ENCODE measurements at regions not wholly inside any gene's neighbourhood (a gene's known extent, or its start where the extent isn't known, plus 50 kb on each side); places are given as distances from the start of the nearest gene placed in this dataset.

GRCh38 chr7:142365410-142365842 lies 107.6 kb upstream of the PRSS58 start:
- no peak for DNase-seq (ENCODE audit: low spot score)

GRCh38 chr7:142364551-142364950 lies 106.7 kb upstream of the PRSS58 start:
- DNase-seq (ENCODE audit: low spot score) = no peak

- DNase-seq (ENCODE audit: low spot score) = no peak
Observed at GRCh38 chr7:142362349-142362748, 104.5 kb upstream of the PRSS58 start.

DNA sequence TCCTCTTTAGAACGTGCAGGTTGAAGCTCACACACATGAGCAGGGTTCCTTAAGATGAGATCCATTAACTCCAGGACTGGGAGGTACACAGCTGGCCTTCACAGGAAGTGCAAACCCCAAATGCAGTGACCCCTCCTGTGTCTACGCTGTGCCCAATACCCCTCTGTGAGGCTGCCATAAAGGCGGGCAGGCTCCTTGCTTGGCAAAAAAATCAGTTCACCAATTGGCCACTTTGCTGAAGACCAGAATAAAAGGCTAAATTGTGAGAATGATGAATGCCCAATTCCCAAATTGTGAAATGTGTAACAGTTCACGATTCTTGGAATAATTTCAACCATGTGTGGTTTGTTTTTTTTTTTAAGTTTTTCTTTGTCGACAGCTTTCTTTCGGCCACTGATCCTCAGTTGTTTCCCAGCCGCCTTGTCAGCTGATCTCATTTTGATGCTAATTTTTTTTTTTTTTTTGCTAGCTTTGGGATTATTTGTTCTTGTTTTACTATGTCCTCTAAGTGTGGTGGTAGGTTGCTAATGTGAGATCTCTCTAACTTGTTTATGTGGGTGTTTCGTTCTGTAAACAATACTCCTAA lies 101.9 kb upstream of the PRSS58 start:
- no peak for DNase-seq (ENCODE audit: low spot score)

DNA sequence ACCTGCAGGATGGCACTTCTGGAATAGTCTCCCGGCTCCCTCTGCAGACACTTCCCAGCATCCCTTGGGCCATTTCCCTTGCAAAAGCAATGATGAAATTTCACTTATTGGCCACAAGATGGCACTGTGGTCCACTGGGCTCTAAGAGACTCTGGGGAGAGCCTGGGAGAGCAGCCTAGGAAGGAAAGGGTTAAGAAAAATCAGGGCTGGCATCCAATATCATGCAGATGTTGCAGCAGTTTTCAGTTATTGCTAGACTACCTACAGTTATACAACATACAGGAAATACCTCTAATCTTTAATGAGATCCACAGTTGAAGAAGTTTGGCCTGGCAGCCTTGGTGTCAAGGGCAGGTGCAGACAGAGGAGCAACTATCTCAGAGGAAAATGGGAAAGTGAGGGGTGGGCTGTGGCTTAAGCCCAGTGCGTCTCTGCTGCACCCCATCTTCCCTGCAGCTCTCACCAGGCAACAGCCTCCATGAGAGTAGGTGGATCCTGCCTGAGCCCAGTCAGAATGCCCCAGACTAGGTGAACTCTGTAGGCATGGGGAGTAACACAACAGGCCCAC lies 100.2 kb upstream of the PRSS58 start:
- DNase-seq (ENCODE audit: low spot score) = peak; percentile 82

DNA sequence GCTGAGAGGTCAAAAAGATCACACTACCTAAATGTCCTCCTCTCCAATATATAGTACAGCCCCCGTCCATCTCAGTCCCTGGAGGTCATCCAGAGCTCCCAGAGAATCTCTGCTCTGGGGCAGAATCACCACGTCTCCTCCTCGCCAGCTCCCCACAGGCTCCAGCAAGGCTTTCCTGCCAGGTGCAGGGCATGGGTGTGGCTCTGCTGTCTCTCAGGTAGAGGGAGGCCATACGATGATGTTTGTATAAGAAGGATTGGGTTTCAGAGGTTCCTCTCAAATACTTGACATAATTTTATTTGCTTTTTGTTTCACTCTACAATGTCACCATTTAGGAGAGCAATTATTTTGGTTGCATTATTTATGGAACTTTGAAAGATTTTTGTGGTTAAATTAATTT lies 98.3 kb upstream of the PRSS58 start:
- no peak for DNase-seq (ENCODE audit: low spot score)

DNA sequence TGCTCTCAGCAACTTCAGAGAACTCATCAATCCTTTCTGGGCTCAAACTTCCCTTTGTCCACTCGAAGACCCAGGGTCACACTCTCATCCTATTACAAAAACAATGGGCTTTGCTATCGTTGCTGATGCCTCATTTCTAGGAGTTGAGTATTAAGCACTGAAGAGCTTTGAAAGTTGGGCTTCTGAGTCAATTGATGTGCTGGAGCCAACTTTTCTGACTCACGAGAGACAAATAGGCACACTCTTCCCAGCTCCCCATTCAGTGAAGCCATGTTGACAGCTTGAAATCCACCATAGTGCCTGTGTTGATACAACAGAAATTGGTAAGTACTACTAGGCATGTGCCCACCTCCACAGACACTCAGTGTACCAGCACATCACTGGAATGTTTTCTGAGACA lies 97.5 kb upstream of the PRSS58 start:
- DNase-seq (ENCODE audit: low spot score) = no peak

- DNase-seq (ENCODE audit: low spot score) = no peak
Observed at GRCh38 chr7:142353147-142354060, 95.5 kb upstream of the PRSS58 start.

GRCh38 chr7:142352543-142352942 lies 94.7 kb upstream of the PRSS58 start:
- DNase-seq (ENCODE audit: low spot score) = no peak

- DNase-seq (ENCODE audit: low spot score) = no peak
Observed at GRCh38 chr7:142351145-142351544, 93.3 kb upstream of the PRSS58 start.

DNA sequence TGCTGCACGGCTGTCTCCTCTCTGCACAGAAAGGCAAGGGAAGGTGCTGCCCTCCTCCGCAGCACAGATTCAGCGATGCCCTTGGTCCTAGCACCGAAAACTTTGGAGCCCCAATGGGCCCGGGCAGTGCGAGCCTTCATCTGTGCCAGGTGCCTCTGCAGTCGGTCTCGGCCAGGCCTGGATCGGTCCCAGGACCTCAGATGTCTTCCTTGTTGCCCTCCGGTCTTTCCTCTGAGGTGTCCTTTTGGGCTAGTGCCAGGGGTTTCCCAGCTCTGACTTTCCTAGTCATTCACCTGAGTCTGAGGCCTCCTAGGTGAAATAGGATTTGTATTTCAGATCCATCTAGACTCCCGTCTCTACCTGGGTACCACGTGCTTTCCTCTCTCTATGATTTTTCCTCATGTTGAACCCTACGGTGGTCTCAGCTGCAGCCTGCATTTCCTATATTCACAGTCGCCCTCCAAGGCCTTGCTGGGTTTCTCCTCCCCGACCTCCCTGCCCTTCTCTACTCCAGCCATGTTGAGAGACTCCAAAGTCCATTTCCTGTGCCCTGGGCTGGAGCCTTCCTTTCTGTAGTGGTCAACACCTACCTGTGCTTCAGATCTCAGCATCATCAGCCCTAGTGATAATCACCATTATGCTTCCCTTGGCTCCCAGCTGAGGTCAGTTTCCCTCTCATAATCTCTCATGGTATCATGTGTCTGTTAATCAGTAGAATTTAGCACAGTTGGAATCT lies 92.0 kb upstream of the PRSS58 start:
- DNase-seq (ENCODE audit: low spot score) = no peak

DNA sequence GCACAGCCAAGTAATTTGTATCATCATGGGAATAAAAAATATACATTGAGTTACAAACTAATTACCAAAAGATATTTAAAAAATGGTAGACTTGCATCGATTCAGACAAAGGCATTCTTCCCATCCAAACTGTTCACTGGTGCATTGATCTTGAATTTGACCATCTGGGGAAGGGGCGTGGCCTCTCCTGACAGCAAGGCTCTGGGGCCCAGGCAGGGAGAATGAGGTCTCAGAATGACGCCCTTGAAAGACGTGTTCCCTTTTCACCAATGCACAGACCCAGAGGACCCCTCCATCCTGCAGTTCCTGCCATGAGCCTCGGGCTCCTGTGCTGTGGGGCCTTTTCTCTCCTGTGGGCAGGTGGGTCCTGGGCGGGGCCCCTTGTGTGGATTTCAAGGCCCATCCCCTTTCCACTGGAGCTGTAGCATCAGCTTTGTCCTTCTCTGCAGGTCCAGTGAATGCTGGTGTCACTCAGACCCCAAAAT lies 91.1 kb upstream of the PRSS58 start:
- DNase-seq (ENCODE audit: low spot score) = no peak

DNA sequence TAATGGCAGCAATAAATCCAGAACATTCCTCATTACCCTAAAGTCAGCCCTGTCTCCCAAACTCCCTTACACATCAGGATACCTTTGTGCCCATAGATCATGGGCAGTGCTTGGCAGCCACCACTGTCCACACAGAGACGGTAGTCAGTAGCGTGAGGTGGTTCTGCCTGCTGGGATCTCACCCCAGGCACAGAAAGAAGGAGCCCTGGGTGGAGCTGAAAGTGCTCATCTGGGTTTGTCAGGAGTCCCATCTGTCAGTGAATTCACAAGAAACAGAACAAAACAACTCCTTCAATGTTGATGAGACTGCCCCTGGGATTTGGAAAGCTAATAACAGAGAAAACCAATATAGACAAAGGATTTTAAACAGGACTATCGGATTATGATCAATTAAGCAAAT lies 90.2 kb upstream of the PRSS58 start:
- no peak for DNase-seq (ENCODE audit: low spot score)

- DNase-seq (ENCODE audit: low spot score) = no peak
Observed at GRCh38 chr7:142347091-142347490, 89.2 kb upstream of the PRSS58 start.

DNA sequence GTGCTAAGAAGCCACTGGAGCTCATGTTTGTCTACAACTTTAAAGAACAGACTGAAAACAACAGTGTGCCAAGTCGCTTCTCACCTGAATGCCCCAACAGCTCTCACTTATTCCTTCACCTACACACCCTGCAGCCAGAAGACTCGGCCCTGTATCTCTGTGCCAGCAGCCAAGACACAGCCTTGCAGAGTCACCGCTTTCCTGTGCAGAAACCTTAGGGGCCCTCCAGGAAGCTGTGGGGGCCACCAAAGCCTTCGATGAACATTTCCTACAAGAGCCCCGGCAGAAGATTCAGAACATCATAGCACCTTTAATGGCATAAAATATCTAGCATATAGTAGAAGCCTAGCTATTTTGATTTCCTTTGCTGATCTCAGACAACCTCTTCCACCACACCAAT lies 88.0 kb upstream of the PRSS58 start:
- no peak for DNase-seq (ENCODE audit: low spot score)

GRCh38 chr7:142338633-142339501 lies 81.0 kb upstream of the PRSS58 start:
- peak; percentile 63 for DNase-seq (ENCODE audit: low spot score)

- no peak for DNase-seq (ENCODE audit: low spot score)
Observed at GRCh38 chr7:142337054-142338001, 79.5 kb upstream of the PRSS58 start.

DNA sequence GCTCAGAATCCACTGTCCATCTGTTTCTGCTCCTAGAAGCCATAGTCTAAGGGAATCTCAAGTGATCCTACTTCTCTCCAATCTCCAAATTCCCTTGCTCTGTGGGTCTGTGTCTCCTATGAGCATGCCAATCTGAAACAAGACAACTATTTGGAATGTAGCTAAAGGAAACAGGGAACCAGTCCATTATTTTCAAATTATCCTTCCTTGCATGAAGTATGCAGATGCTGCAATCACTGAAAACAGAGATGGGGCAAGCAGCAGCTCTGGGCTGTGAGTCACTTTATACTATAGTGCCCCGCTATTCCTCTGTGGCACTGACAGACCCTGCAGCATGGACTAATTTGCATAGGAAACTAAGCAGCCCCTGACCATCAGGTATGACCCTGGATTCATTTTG lies 76.9 kb upstream of the PRSS58 start:
- DNase-seq (ENCODE audit: low spot score) = no peak

GRCh38 chr7:142334236-142334635 lies 76.4 kb upstream of the PRSS58 start:
- DNase-seq (ENCODE audit: low spot score) = peak; percentile 92

DNA sequence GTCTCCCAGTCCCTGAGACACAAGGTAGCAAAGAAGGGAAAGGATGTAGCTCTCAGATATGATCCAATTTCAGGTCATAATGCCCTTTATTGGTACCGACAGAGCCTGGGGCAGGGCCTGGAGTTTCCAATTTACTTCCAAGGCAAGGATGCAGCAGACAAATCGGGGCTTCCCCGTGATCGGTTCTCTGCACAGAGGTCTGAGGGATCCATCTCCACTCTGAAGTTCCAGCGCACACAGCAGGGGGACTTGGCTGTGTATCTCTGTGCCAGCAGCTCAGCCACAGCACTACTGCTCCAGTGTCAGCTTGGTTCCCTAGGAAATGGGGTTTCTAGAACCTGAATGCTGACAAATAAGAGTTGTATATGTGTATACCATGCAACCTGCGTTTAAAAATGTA lies 74.6 kb upstream of the PRSS58 start:
- peak; percentile 32 for DNase-seq (ENCODE audit: low spot score)

Measured in pons (tissue), 1 donor.